Activated effector memory CD4-positive, alpha-beta T cell treated with anti-CD3 and anti-CD28 coated beads, Interleukin-2, amount 50 U/mL, for 16 hours (primary cell): ENCODE measurements at regions not wholly inside any gene's neighbourhood (a gene's known extent, or its start where the extent isn't known, plus 50 kb on each side); places are given as distances from the start of the nearest gene placed in this dataset.

Source experiments
- DNase-seq: peaks from one replicate; pipeline ENCODE4 v3.0.0-alpha.2; 2020

DNA sequence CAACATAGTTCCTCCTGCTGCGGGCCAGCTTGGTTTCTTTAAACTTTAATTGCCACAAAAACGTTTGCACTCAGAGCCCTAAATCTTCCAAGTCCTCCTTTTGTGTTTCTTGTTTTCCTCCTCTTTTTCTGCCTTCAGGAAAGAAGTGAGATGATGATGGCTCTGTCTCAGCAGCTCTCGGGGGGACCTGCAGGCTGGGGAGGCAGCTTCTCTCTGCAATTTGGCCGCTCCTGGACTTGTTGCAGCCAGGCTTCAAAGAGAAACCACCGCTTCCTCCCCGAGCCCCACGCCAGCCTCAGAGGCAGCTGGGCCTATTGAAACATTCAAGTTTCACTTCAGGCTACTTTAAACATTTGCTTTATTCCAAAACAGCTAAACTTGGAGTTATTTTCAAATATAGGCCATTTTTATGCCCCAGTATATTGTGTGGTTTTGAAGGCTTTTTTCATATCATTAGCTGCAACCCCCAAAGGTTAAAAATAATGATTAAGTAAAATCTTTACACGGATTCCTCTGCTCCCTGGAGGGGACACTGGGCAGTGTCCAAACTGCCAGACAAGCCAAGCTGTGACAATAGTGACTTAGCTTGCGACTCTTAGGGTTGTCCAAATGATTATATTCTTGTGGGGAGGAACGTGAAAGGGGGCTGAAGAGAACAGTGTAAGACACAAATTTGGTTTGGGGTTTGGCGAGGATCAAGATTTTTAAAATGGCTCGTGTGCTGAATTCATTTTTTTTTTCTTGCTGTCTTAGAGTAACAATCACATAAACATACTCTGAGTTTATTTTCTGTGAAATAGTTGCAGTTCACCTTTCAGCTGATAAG, 330.8 kb downstream of the DLEU7 start:
- DNase-seq: peak; percentile 78

- DNase-seq: no peak
These were observed 330.1 kb downstream of the DLEU7 start for GRCh38 chr13:50513300-50513877.

- no peak for DNase-seq
These were observed 329.2 kb downstream of the DLEU7 start for GRCh38 chr13:50514249-50514648.

GRCh38 chr13:50518131-50518530, 325.4 kb downstream of the DLEU7 start:
- DNase-seq: no peak

- DNase-seq: no peak
These were observed 324.7 kb downstream of the DLEU7 start for GRCh38 chr13:50518781-50519201.

DNA sequence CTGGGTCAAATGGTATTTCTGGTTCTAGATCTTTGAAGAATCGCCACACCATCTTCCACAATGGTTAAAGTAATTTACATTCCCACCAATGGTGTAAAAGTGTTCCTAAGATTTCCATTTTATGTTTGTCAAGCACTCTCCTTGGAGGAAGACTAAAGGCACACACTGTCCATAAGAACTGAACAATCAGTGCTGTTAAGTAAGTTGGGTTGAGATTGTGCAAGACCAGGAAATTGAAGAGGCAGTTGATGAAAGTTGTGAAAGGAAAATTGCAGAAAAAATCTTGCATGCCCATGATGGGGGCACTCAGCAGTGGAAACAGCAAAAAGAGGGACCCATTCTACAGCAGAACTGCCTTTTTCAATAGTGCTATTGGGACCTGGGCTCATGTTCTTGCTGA, 323.6 kb downstream of the DLEU7 start:
- no peak for DNase-seq

- no peak for DNase-seq
These were observed 322.3 kb downstream of the DLEU7 start for GRCh38 chr13:50521006-50521830.

- no peak for DNase-seq
These were observed 321.7 kb downstream of the DLEU7 start for GRCh38 chr13:50521831-50522149.

GRCh38 chr13:50522506-50522905, 321.0 kb downstream of the DLEU7 start:
- DNase-seq: no peak

DNA sequence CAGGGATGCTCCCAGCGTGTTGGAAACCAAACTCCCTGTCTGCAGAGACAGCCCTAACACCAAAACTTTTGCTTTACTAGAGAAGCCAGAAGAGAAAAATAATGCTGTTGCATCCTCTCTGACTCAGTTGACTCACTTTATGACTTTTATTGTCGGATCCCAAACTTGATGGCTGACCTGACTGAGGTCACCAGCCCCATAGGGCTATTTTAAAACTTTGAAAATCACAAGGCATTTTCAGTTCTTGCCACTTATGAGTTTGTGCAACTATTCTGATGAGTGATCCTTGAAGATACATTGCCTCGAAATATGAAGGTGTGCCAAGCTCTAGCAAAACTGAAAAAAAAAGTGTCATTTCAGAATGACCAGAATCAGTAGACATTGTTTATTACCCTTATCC, 320.2 kb downstream of the DLEU7 start:
- DNase-seq: no peak

- DNase-seq: no peak
These were observed 318.9 kb downstream of the DLEU7 start for GRCh38 chr13:50524560-50524959.

- DNase-seq: no peak
These were observed 316.8 kb downstream of the DLEU7 start for GRCh38 chr13:50526661-50527071.

DNA sequence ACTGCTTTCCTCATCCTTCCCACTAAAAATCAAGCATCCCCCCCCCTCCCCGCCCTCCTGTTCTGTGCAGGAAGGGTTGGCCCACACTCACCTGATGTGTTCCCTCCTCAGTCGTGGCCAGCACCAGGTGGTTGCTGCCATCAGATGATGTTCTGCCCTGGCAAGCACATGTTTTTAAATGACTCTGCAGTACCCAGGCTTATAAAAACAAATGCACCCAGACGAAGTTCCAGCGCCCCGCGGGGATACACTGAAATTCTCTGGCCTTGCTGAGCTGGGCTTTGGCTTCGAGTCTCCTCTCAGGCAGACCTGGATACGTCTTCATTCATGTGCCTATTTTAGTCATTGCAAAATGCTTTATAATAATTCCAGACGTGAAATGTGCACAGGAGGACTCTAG, 316.3 kb downstream of the DLEU7 start:
- no peak for DNase-seq

DNA sequence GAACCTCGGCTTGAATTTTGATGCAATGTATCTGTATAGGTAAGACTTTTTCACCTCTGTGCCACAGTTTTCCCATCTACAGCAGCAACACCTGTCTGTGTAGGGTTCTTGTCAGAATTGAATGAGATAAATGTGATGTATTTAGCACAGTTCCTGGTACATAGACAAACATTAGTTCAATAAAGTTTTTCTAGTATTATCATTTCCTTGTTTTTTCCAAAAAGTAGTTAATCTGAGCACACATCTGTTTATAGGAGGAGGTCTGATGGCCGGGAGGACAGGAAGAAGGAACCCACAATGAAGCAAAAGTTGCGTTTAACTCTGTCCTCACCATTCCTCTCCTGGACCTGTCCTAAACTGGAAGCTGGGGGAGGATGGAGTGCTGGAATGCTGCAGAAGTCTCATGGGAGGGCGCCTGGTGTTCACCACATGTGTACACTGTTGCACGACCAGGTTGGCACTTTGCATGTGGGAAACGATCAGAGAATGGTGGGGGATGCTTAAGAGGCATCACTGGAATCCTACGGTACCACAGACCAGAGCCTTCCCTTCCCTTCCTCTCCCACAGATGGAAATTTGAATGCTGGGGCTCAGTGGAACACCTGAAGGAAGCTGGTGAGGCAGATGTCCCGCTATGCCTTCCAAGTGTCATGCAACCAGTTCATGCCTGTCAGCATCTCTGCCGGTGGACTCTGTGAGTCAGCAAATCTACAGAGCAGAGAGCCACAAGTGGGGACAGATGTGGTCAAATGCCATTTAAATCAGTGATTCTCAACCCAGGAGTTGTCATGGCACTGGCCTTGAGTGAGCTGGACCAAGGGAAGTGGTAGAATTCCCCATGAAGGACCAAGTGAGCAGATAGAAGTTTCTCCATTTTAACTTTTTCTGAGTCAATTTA, 315.6 kb downstream of the DLEU7 start:
- no peak for DNase-seq

- peak; percentile 63 for DNase-seq
These were observed 314.2 kb downstream of the DLEU7 start for GRCh38 chr13:50529154-50529882.

DNA sequence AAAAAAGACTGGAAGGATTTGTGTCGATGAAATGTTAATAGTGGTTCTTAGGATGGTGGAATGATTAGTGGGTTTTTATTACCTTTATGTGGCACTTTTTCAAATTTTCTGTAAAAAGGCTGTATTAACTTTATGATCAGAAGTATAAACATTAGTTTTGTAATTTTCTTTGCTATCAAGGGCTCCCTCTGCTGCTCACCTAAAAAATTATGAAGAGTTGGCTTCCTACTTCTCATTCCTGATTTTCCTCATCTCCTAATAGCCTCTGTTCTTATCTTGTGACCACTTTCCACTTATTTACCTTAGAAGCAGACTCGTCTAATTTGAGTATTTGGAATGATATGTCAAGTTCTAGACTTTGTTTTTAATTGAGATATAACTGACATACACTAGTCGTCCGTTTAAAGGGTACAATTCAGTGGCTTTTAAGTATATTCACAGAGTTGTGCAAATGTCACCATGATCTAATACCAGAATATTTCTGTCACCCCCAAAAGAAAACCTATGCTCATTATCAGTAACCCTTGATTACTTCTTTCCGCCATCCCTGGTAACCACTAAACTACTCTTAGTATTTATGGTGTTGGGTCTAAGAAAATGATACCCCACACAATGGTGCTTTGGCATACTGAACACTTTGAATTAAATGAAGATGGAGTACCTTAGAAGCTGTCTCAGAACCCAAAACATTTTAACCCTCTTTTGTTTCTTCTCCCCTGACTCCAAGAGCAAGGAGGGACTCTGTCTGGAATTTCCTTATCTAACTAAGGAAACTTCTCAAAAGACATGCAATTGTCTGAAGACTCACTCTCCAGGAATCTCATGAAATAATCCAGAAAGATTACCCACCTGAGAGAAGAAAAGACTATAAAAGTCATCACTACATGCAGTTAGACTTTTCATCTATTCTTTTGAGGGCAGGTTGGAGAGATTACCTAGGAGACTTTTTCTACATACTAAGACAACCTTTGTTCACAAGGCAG, 311.3 kb downstream of the DLEU7 start:
- no peak for DNase-seq

DNA sequence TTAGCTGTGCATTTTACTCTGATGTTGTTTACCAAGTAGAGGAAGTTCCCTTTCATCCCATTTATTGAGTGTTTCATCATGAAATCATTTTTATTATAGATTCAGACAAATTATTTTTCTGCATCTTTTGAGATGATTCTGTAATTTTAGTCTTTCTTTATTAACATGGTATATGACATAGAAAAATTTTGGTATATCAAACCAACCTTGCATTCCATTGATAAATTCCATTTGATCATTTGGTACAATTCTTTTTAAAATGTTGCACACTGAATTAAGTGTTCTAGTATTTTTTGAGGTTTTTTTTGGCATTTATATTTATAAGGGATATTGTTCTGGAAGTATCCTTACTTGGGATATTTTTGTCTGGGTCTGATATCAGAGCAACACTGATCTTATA, 308.4 kb downstream of the DLEU7 start:
- no peak for DNase-seq

GRCh38 chr13:50537029-50537428, 306.5 kb downstream of the DLEU7 start:
- no peak for DNase-seq

GRCh38 chr13:50539791-50540530, 303.5 kb downstream of the DLEU7 start:
- DNase-seq: no peak

DNA sequence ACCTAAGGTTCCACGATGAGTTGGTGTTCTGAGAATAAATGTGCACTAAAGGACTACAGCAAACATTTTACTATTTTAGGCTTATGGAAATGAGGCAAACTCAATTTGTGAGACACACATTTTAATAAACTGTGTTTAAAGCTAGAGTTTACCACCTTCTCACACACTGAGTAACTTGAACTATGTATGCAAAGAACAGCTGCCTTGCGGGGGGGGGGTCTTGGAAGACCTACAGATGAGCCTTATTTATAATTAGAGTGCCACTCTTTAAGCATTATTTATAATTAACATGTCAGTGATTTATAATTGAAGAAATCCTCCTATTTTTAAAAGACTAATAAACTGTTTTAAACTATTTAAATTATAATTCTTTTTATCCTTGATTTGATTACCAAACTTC, 300.4 kb downstream of the DLEU7 start:
- DNase-seq: no peak
